ENCODE measurements at regions not wholly inside any gene's neighbourhood (a gene's known extent, or its start where the extent isn't known, plus 50 kb on each side); places are given as distances from the start of the nearest gene placed in this dataset.

- DNase-seq (ENCODE audit: low spot score in 2 of 2) = no peak
- H3K9me3 ChIP-seq = no peaks in the 10 kb centered on the region
- no peaks in the 10 kb centered on the region for H3K27me3 ChIP-seq (ENCODE audit: low read depth)
- no peaks in the 10 kb centered on the region for H3K4me1 ChIP-seq
- H3K36me3 ChIP-seq (replicated peaks) = no peaks in the 10 kb centered on the region
- in situ Hi-C loops (cut with MboI; ENCODE audit: low sequenced_read_pairs) = no loop called here
- no peak overlapping the region for H3K4me3 ChIP-seq
Observed at GRCh38 chr6:153215242-153215641, 84.2 kb upstream of the RGS17 start.

- no peaks in the 10 kb centered on the region for H3K4me1 ChIP-seq
- H3K27me3 ChIP-seq (ENCODE audit: low read depth) = no peaks in the 10 kb centered on the region
- H3K9me3 ChIP-seq = no peaks in the 10 kb centered on the region
- in situ Hi-C loops (cut with MboI; ENCODE audit: low sequenced_read_pairs) = no loop called here
- no peaks in the 10 kb centered on the region for H3K36me3 ChIP-seq (replicated peaks)
- no peak for DNase-seq (ENCODE audit: low spot score in 2 of 2)
- H3K4me3 ChIP-seq = no peak overlapping the region
Observed at GRCh38 chr6:153214436-153214835, 83.4 kb upstream of the RGS17 start.

- Histone ChIP-seq H3K4me1 (no peaks in the 10 kb centered on the region), H3K36me3 (replicated peaks) (no peaks in the 10 kb centered on the region), H3K4me3 (no peak overlapping the region), H3K27me3 (ENCODE audit: low read depth) (0 out of 2 replicates have a peak, but pooled peaks cover 3% of the 10 kb centered on the region), H3K9me3 (no peaks in the 10 kb centered on the region)
- in situ Hi-C loops (cut with MboI; ENCODE audit: low sequenced_read_pairs) = no loop called here
- no peak for DNase-seq (ENCODE audit: low spot score in 2 of 2)
Observed at GRCh38 chr6:153210083-153210482, 79.0 kb upstream of the RGS17 start.

- no peaks in the 10 kb centered on the region for H3K9me3 ChIP-seq
- no peaks in the 10 kb centered on the region for H3K36me3 ChIP-seq (replicated peaks)
- no peak for DNase-seq (ENCODE audit: low spot score in 2 of 2)
- in situ Hi-C loops (cut with MboI; ENCODE audit: low sequenced_read_pairs) = no loop called here
- no peak overlapping the region for H3K4me3 ChIP-seq
- H3K4me1 ChIP-seq = no peaks in the 10 kb centered on the region
- H3K27me3 ChIP-seq (ENCODE audit: low read depth) = 0 out of 2 replicates have a peak, but pooled peaks cover 3% of the 10 kb centered on the region
Observed at GRCh38 chr6:153208706-153209105, 77.6 kb upstream of the RGS17 start.

- Histone ChIP-seq H3K4me1 (no peaks in the 10 kb centered on the region), H3K4me3 (no peak overlapping the region), H3K9me3 (no peaks in the 10 kb centered on the region), H3K36me3 (replicated peaks) (no peaks in the 10 kb centered on the region), H3K27me3 (ENCODE audit: low read depth) (0 out of 2 replicates have a peak, but pooled peaks cover 3% of the 10 kb centered on the region)
- in situ Hi-C loops (cut with MboI; ENCODE audit: low sequenced_read_pairs) = no loop called here
- DNase-seq (ENCODE audit: low spot score in 2 of 2) = no peak
Observed at GRCh38 chr6:153207617-153208016, 76.5 kb upstream of the RGS17 start.

GRCh38 chr6:153207006-153207405 lies 75.9 kb upstream of the RGS17 start:
- 0 out of 2 replicates have a peak, but pooled peaks cover 3% of the 10 kb centered on the region for H3K27me3 ChIP-seq (ENCODE audit: low read depth)
- no peaks in the 10 kb centered on the region for H3K36me3 ChIP-seq (replicated peaks)
- no peak overlapping the region for H3K4me3 ChIP-seq
- no peak for DNase-seq (ENCODE audit: low spot score in 2 of 2)
- in situ Hi-C loops (cut with MboI; ENCODE audit: low sequenced_read_pairs) = no loop called here
- no peaks in the 10 kb centered on the region for H3K4me1 ChIP-seq
- H3K9me3 ChIP-seq = no peaks in the 10 kb centered on the region

GRCh38 chr6:153192943-153193885 lies 62.1 kb upstream of the RGS17 start:
- in situ Hi-C loops (cut with MboI; ENCODE audit: low sequenced_read_pairs) = no loop called here
- Histone ChIP-seq H3K4me1 (no peaks in the 10 kb centered on the region), H3K36me3 (replicated peaks) (no peaks in the 10 kb centered on the region), H3K9me3 (no peaks in the 10 kb centered on the region), H3K27me3 (ENCODE audit: low read depth) (no peaks in the 10 kb centered on the region; the same call in 1 of the 2 replicates), H3K4me3 (no peak overlapping the region)
- DNase-seq (ENCODE audit: low spot score in 2 of 2) = no peak

- Histone ChIP-seq H3K4me3 (no peak overlapping the region), H3K36me3 (replicated peaks) (no peaks in the 10 kb centered on the region), H3K27me3 (ENCODE audit: low read depth) (peaks cover 3% of the 10 kb centered on the region), H3K9me3 (no peaks in the 10 kb centered on the region), H3K4me1 (no peaks in the 10 kb centered on the region)
- DNase-seq (ENCODE audit: low spot score in 2 of 2) = no peak
- in situ Hi-C loops (cut with MboI; ENCODE audit: low sequenced_read_pairs) = no loop called here
Observed at GRCh38 chr6:153183925-153184324, 52.8 kb upstream of the RGS17 start.
